WTC11 (cell line): ENCODE measurements at regions not wholly inside any gene's neighbourhood (a gene's known extent, or its start where the extent isn't known, plus 50 kb on each side); places are given as distances from the start of the nearest gene placed in this dataset.

Experiments
- ATF1 ChIP-seq: sonication (generic); formaldehyde crosslinking; IDR thresholded peaks from 2 replicates; pipeline ENCODE4 v1.8.1; 2023; ENCODE audit warnings: mild to moderate bottlenecking, moderate library complexity, missing genetic modification reagents
- CREB1 ChIP-seq: sonication (generic); formaldehyde crosslinking; IDR thresholded peaks from 2 replicates; pipeline ENCODE4 v1.8.0; 2023; ENCODE audit warnings: mild to moderate bottlenecking, missing genetic modification reagents
- E2F1 ChIP-seq: sonication (generic); formaldehyde crosslinking; IDR thresholded peaks from 2 replicates; pipeline ENCODE4 v1.8.0; 2022; ENCODE audit warnings: mild to moderate bottlenecking, missing genetic modification reagents
- ELF4 ChIP-seq: sonication (generic); formaldehyde crosslinking; IDR thresholded peaks from 2 replicates; pipeline ENCODE4 v1.8.1; 2022; ENCODE audit warnings: low read depth, mild to moderate bottlenecking, moderate library complexity, missing genetic modification reagents
- ESRRA ChIP-seq: sonication (generic); formaldehyde crosslinking; IDR thresholded peaks from 2 replicates; pipeline ENCODE4 v1.8.1; 2022; ENCODE audit warnings: mild to moderate bottlenecking, missing genetic modification reagents, borderline replicate concordance
- IRF1 ChIP-seq: sonication (generic); formaldehyde crosslinking; IDR thresholded peaks from 2 replicates; pipeline ENCODE4 v1.8.0; 2023; ENCODE audit warnings: missing genetic modification reagents
- TEAD1 ChIP-seq: sonication (generic); formaldehyde crosslinking; IDR thresholded peaks from 2 replicates; pipeline ENCODE4 v1.8.0; 2022; ENCODE audit warnings: mild to moderate bottlenecking, missing genetic modification reagents
- ZBTB21 ChIP-seq: sonication (generic); formaldehyde crosslinking; IDR thresholded peaks from 2 replicates; pipeline ENCODE4 v1.8.1; 2023; ENCODE audit warnings: mild to moderate bottlenecking, missing genetic modification reagents, borderline replicate concordance
- TF ChIP-seq, protein P1 (sequence below): fragments of 200-600 bp; IDR thresholded peaks from 2 replicates; pipeline ENCODE4 v1.8.0; 2022; ENCODE audit warnings: antibody characterized with exemption
- TF ChIP-seq, protein P2 (sequence below): sonication (generic); formaldehyde crosslinking; IDR thresholded peaks from 2 replicates; pipeline ENCODE4 v1.8.1; 2023; ENCODE audit warnings: mild to moderate bottlenecking, missing genetic modification reagents, moderate library complexity
- TF ChIP-seq, protein P3 (sequence below): sonication (generic); formaldehyde crosslinking; conservative IDR thresholded peaks from 2 replicates; pipeline ENCODE4 v1.8.1; 2023; ENCODE audit warnings: mild to moderate bottlenecking, low read depth, missing genetic modification reagents, moderate library complexity
- TF ChIP-seq, protein P4 (sequence below): sonication (generic); formaldehyde crosslinking; IDR thresholded peaks from 2 replicates; pipeline ENCODE4 v1.8.0; 2022; ENCODE audit warnings: mild to moderate bottlenecking, missing genetic modification reagents

GRCh38 chr6:154916857-154917256 is 78.3 kb upstream of the TIAM2 start:
- no peak for TF ChIP-seq ATF1 (CRISPR knock-in tag)
- TF ChIP-seq IRF1 (CRISPR knock-in tag): no peak
- no peak for TF ChIP-seq ELF4 (CRISPR knock-in tag)
- TF ChIP-seq, protein P1, sequence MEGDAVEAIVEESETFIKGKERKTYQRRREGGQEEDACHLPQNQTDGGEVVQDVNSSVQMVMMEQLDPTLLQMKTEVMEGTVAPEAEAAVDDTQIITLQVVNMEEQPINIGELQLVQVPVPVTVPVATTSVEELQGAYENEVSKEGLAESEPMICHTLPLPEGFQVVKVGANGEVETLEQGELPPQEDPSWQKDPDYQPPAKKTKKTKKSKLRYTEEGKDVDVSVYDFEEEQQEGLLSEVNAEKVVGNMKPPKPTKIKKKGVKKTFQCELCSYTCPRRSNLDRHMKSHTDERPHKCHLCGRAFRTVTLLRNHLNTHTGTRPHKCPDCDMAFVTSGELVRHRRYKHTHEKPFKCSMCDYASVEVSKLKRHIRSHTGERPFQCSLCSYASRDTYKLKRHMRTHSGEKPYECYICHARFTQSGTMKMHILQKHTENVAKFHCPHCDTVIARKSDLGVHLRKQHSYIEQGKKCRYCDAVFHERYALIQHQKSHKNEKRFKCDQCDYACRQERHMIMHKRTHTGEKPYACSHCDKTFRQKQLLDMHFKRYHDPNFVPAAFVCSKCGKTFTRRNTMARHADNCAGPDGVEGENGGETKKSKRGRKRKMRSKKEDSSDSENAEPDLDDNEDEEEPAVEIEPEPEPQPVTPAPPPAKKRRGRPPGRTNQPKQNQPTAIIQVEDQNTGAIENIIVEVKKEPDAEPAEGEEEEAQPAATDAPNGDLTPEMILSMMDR: no peak
- no peak for TF ChIP-seq E2F1 (CRISPR knock-in tag)
- TF ChIP-seq, protein P2, sequence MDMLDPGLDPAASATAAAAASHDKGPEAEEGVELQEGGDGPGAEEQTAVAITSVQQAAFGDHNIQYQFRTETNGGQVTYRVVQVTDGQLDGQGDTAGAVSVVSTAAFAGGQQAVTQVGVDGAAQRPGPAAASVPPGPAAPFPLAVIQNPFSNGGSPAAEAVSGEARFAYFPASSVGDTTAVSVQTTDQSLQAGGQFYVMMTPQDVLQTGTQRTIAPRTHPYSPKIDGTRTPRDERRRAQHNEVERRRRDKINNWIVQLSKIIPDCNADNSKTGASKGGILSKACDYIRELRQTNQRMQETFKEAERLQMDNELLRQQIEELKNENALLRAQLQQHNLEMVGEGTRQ (CRISPR knock-in tag): no peak
- TF ChIP-seq CREB1 (CRISPR knock-in tag): no peak
- TF ChIP-seq ZBTB21 (CRISPR knock-in tag): no peak
- TF ChIP-seq, protein P3, sequence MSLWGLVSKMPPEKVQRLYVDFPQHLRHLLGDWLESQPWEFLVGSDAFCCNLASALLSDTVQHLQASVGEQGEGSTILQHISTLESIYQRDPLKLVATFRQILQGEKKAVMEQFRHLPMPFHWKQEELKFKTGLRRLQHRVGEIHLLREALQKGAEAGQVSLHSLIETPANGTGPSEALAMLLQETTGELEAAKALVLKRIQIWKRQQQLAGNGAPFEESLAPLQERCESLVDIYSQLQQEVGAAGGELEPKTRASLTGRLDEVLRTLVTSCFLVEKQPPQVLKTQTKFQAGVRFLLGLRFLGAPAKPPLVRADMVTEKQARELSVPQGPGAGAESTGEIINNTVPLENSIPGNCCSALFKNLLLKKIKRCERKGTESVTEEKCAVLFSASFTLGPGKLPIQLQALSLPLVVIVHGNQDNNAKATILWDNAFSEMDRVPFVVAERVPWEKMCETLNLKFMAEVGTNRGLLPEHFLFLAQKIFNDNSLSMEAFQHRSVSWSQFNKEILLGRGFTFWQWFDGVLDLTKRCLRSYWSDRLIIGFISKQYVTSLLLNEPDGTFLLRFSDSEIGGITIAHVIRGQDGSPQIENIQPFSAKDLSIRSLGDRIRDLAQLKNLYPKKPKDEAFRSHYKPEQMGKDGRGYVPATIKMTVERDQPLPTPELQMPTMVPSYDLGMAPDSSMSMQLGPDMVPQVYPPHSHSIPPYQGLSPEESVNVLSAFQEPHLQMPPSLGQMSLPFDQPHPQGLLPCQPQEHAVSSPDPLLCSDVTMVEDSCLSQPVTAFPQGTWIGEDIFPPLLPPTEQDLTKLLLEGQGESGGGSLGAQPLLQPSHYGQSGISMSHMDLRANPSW (CRISPR knock-in tag): no peak
- TF ChIP-seq, protein P4, sequence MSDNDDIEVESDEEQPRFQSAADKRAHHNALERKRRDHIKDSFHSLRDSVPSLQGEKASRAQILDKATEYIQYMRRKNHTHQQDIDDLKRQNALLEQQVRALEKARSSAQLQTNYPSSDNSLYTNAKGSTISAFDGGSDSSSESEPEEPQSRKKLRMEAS: no peak
- TF ChIP-seq ESRRA (CRISPR knock-in tag): no peak
- no peak for TF ChIP-seq TEAD1 (CRISPR knock-in tag)
